Renal pelvis (tissue), 1 donor: ENCODE measurements at regions not wholly inside any gene's neighbourhood (a gene's known extent, or its start where the extent isn't known, plus 50 kb on each side); places are given as distances from the start of the nearest gene placed in this dataset.
"Not testable (repeated sequence)": the region's sequence is repeated elsewhere in the genome, so short reads cannot be mapped to it uniquely, and the experiment has no call there.

Experiments
- DNase-seq: peaks from one replicate; pipeline ENCODE4 v3.0.0-alpha.2; 2013

- not testable (repeated sequence) for DNase-seq
Measured at GRCh38 chr6:180091-180694, 112.1 kb upstream of the DUSP22 start.

DNA sequence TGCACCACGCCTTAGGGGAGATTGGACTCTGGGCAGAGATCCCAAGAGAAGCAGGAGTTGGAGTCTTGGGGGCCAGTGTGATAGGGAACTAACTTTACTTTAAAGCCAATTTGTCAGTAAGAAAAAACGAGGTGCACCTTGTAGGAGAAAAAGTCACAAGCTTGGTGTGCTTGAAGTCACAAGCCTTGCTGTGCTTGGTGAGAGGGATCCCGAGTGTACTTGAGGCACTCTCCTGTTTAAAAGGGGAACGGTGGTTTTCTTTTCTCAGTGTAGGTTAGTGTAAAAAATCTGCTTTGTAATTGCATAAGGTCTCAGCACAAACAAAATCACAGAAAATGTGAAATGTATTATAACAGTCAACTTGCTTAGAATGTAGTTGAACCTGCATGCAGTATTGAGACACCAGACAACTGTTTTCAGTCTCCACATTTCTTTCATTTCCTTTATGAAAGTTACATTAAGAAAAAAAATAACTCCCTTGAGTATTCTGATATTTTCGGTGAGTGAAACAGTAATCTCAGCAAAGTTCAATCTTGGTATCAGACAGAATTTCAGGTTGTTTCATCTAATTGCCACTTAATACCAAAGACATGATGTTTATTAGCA is 111.1 kb upstream of the DUSP22 start:
- DNase-seq = no peak

DNA sequence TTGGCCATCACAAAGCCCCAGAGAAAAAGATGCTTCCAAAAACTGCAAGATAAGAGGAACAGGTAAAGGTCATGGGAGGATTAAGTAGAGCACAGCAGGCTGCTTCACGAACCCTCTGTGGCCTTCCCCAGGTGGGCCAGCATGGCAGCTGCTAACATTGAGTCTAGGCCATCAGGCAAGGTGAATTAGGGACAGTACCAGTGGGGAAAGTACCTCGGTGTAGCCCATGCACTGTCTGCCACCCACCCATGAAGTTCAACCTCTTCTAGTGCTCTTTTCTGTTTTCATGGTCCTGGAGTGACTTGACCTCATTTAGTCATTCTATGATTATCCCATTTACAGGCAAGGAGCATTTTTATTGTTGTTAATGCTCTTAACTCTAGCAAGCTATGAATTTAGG is 108.6 kb upstream of the DUSP22 start:
- DNase-seq = no peak

DNA sequence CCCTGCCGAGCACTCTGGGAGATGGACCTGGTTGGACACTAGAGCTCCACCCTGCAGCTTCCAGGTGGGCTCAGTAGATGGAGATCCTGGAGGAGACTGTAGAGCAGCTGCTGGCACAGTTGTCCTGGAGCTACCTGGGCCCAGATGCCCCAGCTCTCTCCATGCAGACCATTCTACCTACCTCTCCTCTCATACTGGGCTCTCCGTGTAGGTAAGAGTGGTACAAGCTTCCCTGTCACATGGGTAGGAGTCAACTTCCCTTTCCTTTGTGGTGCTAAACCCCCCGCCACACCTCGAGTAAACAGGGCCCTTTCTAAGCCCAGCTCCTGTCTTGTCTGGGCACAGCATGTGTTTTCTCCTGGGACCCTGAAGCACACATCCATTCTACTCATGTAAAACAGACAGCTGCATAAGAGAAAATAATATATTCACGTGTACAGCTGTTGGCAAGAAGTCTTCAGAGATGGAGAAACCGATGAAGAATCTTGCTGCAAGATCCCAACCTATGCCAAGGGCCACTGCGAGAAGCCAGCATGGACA is 108.1 kb upstream of the DUSP22 start:
- no peak for DNase-seq

DNA sequence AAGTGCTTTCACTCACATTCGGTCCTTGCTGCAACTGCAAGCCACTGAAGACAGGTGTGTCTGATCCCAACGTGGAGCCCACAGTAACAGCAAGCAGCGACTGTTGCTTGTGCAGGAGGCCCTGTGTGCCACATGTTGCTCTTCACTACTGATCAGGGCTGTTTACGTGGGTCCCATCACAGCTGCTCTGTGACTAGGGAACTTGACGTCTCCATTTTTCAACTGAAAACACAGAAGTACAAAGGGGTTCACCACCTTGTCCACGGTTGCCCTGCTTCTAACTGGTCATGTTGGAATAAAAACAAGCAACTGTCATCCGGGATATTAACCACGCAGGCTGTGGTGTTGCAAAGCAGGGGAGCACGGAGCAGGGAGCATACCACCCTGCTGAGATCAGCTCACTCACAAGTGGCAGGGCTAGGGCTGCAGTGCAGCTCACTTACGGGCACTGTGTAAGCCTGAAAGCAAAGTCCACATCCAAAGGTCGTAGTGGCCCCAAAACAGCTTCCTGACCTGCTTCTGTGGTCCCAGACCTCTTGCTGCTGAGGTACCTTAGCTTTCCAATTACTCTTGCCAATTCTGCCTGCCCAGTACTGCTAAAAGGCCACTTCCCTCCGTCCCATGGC is 105.8 kb upstream of the DUSP22 start:
- DNase-seq = no peak

- DNase-seq = no peak
Measured at GRCh38 chr6:187210-187861, 105.0 kb upstream of the DUSP22 start.

GRCh38 chr6:188821-189655 is 103.2 kb upstream of the DUSP22 start:
- peak; percentile 87 for DNase-seq

DNA sequence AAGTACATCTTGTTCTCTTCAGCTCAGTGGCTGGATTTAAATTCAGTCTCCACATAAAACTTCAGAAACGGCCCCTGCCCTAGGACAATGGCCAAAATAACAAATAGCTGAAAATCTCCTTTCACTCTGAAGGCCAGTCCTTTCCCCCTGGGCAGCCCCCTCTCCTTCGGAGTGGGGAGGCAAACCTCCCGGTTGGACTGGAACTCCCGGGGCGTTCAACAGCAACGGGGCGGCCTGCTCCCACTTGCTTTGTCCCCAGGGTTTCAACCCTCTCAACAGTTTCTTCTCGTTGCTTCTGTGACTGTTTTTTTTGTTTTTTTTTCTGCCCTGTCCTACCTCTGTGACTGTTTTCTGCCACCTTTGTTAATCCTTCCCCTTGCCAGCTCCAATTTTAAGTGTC is 102.6 kb upstream of the DUSP22 start:
- DNase-seq = no peak

DNA sequence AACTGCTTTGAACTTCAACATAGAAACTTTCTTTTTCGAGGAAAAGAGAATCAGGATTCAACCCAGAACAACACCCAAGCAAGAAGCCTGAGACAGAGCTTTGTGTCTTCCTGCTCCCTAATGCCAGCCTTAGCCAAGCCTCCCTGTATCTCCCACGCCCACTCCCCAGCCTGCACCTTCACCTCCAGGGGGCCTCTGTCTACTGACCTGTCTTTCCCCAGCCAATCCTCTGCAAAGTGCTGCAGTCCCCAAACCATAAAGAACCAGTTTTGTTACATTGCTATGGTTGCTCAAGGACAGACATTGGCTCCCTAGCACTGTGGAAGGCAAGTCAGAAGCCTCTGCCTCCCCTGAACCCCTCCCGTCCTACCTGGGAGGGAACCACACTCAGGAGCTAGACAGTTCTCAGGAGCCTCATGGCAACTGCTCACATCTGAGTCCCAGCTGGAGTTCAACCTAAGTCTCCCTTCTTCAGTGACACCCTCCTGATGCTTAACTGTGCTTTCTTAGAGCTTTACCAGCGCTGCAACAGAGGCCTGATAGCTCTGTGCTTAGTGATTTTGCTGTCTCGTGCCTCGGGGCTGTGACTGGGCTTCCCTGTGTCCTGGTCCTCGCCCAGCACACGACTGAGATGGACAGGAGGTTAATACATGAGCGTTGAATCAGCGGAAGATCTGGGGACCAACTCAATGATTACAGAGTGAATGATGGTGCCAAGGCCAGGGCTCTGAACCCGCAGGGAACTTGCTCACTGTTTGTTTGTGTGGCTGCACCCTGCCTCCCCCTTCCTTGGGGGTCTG is 101.5 kb upstream of the DUSP22 start:
- no peak for DNase-seq

GRCh38 chr6:191487-192312 is 100.6 kb upstream of the DUSP22 start:
- no peak for DNase-seq

DNA sequence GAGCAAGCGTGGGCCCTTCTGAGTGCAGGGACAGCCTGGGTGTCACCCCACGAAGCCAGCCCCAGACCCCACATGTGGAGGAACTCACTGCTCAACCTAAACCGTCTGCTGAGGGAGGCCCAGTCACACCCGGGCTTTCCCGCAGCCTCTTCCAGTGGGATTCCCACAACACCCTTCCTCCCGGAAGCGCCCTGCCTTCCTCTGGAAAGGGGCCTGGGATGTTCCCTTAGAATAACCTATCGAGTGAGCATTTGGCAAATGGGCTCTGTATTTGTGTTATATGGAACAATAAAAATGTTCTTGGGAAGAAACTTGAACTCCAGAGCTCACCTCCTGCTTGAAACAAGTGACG is 100.0 kb upstream of the DUSP22 start:
- DNase-seq = no peak

DNA sequence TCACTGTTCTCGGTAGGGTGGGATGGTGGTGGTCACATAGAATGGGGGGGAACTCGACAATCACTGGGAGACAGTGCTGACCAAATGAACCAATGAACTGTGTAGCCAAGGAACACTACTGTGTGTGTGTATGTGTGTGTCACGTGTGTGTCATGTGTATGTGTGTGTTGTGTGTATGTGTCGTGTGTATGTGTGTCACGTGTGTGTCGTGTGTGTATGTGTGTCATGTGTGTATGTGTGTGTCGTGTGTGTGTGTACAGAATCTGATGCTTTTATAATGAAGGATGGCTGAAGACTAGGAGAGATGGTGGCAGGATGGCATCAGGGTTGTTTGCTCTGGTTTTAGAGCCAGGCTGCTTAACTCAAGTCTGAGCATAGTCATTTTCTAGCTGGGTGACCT is 99.1 kb upstream of the DUSP22 start:
- no peak for DNase-seq

DNA sequence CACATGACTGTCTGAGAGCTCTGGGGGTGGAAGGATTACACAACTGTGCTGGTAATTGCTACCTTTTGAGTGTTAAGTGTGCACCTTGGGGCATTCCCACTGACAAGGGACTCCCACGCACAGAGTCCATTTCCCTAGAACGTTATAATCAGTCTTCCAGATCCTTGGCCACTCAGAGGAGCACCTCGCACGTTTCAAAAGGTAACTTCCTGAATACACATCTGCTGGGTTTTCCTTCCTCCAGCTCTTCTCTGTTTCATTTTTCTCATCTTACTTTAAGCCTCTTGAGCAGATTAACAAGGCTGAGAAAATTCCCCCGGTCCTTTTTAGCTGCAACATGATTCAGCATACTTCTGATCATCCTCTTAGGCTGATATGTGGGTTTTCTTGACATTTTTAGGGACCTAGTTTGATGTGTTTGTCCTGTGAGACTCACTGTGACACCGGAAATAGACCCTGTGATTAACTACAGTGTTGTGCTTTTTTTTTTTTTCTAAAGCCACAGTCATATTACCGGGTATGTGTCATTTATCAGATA is 98.4 kb upstream of the DUSP22 start:
- DNase-seq = no peak

GRCh38 chr6:195861-196360 is 96.4 kb upstream of the DUSP22 start:
- DNase-seq = no peak

- DNase-seq = no peak
Measured at GRCh38 chr6:196543-196942, 95.7 kb upstream of the DUSP22 start.

GRCh38 chr6:203661-204060 is 88.6 kb upstream of the DUSP22 start:
- no peak for DNase-seq

- no peak for DNase-seq
Measured at GRCh38 chr6:206264-206663, 86.0 kb upstream of the DUSP22 start.

DNA sequence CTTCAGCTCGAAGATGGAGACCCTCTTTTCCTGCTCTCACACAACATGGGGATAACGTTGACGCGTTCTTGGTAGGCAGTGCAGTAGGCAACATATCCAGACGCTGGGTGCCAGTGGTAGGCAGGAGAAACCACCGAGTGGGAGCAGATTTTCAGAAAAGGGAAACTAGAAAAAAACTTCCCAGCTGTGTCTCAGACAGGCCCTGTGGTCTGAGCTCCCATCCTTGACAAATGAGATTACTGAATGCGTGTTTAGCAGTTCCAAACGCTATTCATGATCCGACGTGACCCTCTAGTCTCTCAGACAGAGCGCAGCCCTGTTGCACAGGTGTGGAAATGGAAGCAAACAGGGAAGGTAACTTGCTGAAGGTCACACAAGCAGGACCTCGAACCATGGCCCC is 83.9 kb upstream of the DUSP22 start:
- no peak for DNase-seq

DNA sequence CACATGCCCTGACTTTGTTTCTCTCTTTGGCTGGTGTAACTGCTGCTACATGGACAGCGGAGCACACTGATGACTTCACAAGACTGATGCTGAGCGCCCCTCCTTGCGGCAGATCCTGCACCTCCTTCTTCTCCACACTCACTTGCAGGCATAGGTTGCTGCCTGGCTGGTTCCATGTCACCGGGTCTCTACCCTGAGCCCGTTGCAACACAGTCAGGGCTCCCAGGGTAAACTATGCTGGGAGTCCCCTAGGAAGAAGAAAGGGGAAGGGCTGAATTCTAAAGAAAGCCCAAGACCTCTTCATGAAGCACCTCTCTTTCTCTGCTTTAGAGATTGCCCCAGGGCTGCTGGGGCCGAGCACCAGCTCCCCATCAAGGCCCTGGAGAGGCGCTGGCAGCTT is 83.3 kb upstream of the DUSP22 start:
- DNase-seq = no peak
